NOMO-1 treated with dmso at 0.1 percent for 144 hours (cell line): ENCODE measurements at regions not wholly inside any gene's neighbourhood (a gene's known extent, or its start where the extent isn't known, plus 50 kb on each side); places are given as distances from the start of the nearest gene placed in this dataset.

Experiments
- DNase-seq: peaks from one replicate; lab custom pipeline; 2025; ENCODE audit not compliant: unreplicated experiment; lab: John Stamatoyannopoulos, UW

DNA sequence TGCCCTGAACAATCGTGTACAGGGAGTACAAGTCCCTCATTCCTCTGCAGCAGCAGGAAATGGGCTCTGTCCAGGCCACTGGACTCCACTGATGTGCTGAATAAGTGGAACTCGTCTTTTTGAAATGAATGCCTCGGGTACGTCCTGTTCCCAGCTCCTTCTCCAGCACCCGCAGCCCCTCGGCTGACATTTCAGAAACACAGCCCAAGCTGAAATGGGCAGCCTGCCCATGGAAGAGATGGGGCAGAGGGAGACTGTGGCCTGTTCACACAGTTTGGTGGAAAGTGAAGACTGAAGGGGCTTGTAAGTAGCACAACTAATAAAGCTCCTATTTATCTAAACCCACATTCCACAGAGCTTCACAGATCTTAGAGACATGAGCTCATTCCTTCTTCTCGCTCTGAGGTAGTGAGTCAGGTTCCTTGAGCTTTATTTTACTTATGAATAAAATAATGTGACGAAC, 498.6 kb downstream of the TXNL1 start:
- no peak for DNase-seq

DNA sequence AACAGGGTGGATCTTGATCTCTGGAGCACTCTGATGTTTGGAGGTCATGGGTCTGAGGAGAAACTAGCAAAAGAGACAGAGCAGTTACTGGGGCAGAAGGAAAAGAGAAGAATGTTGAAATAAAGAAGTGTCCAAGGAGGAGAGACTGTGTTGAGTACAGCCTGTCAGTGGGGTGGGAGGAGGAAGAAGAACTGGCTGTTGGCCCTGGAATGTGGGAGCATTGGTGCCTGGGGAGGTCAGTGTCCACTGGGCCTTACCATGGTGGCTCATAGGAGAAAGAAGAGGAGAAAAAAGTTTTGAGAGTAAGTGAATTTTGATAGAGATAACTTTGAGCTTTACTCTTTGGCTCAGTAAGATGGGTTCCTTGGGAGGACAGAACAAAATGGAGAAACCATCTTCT, 499.0 kb downstream of the TXNL1 start:
- no peak for DNase-seq

DNA sequence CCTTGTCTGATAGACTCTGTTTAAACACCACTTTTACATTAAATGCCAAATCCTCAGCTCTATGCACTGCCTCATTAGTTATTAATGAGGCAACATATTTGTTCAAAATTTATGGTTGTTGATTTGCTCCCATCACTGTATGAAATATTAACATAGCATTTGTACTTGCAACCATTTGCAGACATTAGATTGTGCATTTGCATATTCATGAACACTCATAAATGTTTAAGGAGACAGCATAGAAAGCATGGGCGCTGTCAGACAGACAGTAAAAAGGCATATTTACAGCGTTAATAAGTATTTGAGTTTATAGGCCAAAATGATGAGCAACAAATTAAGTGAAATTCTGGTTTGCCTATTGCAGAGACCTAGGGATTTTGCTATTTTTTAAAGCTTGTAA, 502.3 kb downstream of the TXNL1 start:
- DNase-seq = no peak

DNA sequence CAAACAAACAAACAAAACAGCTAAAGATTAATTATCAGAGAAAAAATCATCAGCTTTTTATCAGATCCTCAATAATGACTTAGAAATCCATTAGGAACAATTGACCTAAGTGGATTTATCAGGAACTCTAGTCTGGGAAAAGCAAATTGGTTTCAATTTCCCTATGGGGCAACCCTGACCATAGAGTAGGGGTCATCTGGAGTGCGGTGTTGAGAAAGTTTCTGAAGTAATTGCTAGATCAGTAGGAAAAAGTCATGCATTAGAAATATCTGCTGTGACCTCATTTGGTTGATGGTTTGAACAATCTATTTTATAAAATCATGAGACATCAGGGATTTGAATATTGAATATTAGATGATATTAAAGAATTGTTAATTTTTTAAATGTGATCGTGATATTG, 507.9 kb downstream of the TXNL1 start:
- no peak for DNase-seq

DNA sequence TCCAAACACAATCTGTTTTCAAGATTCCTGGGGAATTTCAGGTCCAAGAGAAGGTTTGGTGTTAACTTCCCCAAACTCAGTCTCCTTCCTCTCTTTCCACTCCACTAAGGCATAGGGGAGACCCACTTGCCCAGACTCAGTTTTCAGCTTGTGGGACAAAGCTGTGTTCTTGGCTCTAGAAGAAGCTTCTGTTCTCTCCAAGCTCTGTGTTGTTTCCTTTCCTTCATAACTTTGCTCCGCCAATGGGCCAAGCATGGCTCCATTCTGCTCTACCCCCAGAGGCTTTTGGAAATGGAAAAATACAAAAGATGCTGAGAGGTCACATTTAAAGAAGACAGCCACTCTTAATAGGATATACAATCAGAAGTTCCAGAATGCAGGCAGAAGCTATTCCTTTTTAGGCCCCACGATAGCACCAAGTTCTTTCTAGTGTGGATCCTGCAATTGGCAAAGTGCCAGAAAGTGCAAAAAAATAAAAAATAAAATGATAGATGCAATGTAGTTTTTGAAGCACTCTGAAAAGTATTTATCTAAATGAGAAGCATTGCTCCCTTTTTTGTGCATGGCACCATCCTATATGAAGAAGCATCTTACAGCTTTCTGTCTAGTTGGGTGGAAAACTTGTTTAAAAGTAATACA, 510.1 kb downstream of the TXNL1 start:
- DNase-seq = no peak

DNA sequence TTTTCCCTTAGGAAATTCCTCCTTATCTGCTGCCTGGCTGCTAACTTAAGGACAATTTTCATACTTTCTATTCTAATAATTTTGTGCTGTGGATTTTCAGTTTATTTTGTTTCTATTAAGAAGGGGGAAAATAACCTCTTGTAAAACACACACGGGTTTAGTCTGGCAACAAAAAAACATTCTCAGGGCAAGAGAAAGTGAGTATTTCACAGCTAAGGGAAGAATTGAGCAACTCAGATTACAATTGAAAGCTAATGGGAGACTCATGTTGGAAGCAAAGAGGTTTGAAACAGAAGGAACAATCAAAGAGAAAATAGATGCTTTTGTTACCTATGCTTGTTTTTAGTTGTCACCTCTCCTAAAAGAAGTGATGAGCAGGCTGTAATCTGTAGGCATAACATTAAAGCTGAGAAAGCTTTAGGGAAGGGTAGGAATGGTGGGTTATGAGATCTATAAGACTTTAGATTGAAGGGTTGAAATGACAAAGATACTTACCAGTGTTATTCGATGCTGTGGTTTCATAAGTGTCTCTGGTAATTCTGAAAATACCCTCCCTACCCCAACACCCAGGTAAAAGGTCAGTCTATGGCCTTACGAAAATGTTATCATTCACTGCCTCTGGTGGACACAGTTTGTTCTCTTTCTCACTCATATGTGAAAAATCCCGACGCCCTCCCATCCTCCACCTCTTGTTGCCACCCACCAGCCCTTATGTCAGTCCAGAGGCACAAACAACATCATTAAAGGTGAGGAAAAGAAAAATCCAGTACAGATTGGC, 510.9 kb downstream of the TXNL1 start:
- DNase-seq = no peak

DNA sequence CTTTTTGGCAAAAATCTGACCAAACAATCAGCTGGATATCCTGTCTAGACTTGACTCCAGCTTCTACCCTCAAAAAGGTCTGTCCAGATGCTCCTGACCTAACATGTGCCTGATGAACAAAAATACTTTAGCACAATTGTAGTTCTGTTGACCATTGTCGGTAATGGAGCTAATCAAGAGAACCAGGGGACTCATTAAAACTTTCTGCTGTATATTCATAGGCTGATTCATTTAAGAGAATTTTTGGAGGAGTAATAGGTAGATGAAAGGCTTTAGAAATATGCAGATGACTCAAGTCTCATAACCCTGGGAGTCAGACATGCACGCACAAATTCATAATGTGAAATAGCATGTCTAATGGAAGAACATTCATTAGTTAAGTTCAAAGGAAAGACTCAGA, 514.2 kb downstream of the TXNL1 start:
- no peak for DNase-seq

DNA sequence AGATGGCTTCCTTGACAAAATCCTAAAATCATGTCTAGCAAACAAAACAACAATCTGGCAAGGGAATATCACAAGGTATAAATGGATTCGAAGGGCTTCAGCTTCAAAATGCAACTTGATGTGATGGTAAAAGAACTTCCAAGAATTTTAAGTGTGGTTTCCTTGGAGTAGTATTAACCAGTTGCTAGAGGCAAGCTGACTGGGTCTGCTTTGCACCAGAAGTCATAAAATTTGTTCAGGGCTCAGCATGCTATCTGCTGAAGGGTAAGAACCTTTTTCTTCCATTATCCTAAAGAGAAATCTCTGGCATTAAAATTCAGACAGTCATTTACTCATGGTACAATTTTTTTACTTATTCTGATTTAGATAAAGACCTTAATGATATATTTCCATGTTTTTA, 516.7 kb downstream of the TXNL1 start:
- no peak for DNase-seq

DNA sequence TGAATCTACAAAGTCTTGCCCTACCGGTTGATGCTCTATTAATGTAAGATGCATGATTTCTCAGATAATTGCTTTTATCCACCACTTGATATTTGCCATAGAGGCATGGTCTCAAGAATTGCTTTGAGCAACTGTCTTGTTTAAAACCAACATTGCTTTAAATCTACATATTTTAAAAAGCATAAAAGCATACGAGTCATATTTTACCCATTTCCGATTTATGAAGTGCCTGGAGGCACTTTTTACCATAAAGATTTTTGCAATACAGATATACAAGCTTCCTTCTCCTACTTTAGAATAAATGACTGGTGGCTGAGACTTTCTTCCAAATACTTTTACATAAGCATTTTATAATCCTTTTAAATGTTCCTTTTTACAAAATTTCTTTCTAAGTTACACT, 517.6 kb downstream of the TXNL1 start:
- DNase-seq = no peak

DNA sequence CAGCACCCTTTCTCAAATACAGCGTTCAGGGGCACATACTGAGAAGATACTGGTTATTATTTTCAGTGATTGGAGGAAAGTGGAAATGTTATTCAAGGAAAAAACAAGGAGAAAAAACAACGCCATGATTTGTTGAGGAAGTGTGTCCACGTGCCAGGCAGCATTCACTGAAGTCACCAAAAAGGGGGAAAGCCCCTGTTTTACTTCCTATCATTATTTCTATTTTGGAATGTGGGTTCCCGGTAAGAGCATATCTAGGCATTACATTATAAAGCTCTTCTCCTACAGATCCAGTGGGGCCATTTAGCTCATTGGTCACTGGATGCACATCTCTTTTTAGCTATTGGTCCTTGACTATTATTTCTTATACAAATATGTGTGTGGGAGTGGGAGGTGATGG, 518.7 kb downstream of the TXNL1 start:
- no peak for DNase-seq

DNA sequence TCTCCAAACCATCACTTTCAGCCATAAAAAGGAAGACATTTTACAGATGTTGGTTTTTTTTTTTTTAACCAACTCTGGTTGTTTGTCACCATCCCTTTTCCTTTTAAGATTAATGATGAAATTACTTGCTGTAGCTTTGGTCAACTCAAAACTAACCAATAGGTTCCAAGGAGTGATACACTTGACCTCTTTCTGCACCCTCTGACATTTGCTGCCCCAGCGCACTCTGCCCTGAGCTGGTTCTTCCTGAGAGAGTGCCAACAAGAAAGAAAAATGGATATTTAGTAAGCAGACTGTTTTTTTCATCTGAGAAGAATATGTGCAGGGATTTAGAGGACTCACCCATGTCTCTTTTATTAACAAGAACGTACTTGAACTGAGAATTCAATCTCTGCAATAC, 520.0 kb downstream of the TXNL1 start:
- DNase-seq = no peak

DNA sequence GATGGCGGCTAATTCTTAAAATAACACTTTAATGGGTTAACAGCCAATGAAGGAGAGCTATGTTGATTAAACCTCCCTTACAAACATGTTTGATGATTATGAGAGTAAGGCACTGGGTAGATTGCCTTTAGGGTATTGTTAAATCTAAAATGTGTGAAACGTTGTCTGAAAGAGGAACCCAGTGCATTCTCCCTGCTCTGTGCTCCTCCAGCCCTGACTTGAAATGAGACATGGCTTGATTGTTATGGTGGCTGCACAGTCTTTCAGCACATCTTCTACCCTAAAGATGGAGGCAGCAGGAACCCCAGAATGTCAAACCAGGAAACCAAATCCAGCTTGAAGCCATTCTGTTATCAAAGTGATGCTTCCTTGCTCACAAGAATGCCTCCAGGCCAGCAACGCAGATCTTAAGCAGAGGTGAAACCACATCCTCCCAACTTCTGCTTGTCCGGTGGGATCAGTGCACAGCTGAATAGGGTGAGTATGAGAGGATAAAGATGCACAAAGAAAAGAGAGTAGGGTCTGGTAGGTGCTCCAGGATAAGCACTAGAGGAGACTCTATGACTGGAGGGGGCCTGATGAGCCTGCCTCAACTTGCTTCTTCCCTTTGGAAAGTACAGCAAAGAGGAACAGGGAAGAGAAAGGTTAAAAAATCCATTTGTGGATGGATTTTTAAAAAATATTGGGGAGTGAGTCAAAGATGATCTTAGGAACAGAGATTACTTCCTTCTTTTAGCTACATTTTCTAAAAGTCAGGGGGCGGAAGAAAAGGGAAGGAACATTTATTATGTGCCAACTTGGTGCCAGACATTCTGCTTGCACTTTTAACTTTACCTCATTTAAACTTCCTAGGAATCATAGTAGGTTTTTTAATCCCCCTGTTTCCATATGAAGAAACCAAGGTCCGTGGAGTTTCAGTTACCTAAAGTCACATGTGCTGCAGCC, 523.0 kb downstream of the TXNL1 start:
- DNase-seq = peak; percentile 22

DNA sequence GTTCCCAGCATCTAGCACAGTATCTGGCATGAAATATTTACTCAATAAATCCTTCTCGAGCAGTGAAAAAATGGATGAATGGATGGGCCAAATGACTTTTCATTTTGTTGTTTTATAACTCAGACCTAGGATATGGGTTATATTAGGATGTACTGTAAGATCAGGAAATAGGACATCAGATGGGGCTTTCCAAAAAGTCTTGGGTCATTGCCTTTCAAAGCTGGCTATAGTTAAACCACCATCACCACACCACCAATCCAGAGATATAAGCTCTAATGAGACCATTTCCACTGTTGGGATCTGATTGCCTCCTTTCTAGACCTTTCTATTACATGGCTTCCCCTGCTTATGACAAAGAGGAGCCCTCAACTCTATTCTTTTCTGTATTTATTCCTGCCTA, 525.0 kb upstream of the TCF4 start:
- no peak for DNase-seq

DNA sequence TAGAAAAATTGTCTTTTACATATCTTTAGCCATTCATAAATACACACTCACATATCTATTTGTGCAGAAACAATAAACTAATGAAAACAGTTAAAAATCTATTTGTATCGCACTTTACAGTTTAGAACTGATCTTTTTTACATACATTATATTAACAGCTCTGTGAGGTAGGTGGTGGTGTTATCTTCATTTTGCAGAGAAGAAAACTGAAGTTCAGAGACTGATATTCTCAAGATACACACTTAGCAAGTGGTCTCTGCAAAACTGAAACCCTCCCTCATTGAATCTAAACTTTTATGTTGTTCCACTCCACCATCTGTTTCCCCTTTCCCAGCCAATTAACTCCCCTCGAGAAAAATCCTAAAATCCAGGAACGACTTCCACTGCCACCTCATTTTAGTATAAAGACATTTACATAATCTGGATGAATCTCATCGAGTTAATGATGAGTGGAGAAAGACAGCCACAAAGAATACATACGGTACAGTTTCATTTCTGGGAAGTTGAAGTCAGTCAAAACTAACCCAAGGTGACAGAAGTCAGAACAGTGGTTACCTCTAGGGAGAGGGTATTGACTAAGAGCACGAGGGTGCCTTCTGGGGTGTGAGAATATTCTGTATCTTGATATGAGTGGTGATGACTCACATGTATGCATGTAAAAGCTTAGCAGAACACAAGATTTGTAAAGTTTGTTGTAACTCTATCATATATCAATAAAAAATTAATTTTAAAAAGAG, 524.2 kb upstream of the TCF4 start:
- DNase-seq = no peak

DNA sequence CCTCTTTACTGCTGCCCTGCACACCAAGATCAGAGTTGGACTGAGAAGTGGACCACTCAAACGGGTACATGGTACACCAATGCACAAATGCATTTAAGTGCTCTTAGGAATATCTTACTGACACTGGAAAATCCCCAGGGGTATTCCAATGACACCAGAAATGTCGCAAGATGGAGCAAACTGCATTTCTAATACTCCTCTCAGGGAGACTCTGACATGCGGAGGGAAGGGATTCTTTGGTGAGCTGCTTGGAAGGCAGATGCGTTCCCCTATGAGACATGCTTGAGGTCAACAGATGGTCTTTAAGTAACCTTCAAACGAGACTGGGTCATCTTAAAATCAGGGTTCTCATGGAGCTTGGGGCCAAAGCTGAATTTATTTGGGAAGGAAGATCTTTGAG, 521.8 kb upstream of the TCF4 start:
- no peak for DNase-seq

DNA sequence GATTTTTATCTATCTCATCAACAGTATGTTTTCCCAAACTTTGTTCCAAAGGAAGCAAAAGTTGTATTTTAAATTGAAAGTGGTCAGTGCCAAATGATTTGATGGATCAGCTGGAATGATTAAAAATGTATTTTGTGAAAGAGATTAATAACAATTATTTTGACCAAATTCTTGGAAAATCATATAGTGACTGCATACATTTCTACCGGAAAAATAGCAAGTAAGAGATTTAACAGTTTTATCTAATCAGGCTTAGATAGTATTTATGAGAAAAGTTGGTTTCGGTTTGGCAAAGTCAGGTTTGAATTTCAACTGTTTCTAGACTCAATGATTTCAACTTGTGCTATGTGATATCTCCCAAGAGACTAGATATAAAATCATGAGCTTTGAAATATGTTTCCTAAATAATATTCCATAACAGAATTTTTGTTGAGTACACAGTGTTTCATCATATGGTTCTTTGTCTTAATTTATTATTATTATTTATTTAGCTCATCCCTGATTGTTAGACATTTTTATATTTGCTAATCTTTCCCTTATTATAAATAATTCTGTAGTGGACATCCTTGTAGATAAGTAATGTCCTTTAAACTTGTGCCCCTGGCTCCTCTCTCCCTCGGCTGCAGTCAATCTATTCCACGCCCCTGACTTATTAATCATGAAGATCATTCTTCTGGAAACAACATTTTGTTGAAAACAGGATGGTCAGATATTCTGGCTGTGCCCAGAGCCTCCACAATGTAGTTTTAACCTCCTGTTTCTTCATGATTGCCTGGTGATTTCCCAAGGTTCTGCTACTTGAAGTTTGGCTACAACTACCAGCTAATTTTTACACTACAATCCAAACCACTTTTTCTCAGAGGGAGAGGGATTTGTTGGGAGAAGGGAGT, 520.7 kb upstream of the TCF4 start:
- DNase-seq = no peak

DNA sequence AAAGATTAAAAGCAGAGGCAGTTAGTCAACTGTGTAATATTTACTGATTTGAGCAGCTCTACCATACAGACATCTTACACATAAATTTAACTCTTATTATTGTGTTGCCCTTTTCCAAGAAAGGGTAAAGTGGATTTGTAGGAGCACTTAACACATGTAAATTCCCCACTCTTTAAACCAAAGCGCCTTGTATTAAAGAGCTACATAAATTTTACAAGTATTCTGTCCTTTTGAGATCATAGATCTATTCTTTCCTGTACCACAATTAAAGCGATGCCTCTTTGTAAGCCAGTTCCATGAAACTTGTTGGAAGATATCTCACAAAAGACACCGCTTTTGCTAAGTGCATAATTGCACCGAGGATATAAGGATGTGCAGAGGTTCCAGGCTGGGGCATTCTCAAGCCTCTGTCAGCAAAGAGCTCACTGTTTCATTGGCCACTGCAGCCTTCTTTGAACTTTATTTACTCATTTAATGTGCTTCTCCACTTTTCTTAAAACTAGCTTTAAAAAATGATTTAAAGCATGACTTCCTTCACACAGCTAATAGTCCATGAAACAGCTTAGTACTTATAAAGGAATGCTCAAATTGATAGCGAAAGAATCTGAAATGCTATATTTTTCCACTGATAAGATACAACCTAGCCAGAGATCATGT, 520.0 kb upstream of the TCF4 start:
- no peak for DNase-seq

DNA sequence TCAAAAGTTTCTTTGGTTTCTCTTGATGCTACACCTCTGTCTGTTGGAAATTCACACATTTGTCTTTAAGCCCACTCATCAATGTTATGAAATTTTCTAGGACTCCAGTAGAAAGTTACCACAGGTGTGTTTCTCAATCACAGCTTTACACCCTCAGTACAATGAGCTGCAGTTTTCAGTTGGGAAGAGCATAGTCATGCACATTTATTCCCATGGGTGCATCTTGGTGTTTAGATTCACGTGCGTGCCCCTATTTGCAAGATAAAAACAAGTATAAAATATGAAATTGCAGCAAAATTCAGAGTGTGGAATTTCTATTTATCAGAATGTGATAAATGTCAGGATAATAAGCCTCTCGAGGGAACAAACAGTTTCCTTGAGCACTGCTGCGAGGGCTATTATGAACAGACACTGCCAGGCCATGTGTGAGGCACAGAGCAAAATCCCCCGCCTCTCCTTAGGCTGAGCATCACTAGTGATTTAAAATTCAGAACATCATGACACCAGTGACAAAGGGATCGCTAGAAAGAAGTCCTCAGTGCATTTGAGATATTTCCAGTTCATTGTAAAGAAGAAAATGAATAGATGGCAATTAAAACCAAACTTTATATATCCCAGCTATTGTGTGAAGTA, 512.2 kb upstream of the TCF4 start:
- DNase-seq = no peak

DNA sequence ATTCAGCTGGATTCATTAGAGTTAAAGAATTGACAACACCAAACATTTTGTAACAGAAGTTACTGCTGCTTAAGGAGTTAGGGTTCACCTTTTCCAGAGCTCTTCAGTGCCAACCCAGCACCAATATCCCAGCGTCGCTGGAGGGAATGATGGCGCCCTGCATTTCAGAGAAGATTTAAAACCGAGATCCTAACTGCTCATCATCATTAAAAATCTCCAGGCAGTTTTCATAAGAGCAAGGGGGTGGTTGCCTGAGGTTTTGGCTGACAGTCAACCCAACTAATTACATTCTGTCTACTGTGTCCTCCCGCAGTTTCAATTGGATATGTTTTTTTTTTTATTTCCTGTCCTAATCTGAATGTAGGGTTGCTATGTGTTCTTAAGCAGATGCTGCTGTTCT, 509.6 kb upstream of the TCF4 start:
- DNase-seq = no peak
